Activated naive CD8-positive, alpha-beta T cell treated with anti-CD3 and anti-CD28 coated beads, Interleukin-2, amount 10 ng/mL, durations not matched to agents 7 days and 5 days (primary cell): ENCODE measurements at regions not wholly inside any gene's neighbourhood (a gene's known extent, or its start where the extent isn't known, plus 50 kb on each side); places are given as distances from the start of the nearest gene placed in this dataset.
"Not testable (repeated sequence)": the region's sequence is repeated elsewhere in the genome, so short reads cannot be mapped to it uniquely, and the experiment has no call there.

ENCODE experiments used
- ATAC-seq: fragments of 150-1000 bp; cut with Tn5 transposase; one replicate; pipeline ENCODE4 v1.10.0; 2021; ENCODE audit warnings: low read depth, moderate library complexity
- POLR2A ChIA-PET: fragments of 350-600 bp; sonication (Branson Sonifier 250); formaldehyde crosslinking; loops from one replicate; lab custom pipeline; 2021; ENCODE audit warnings: antibody characterized with exemption; lab: Charles Lee
- DNase-seq: peaks from one replicate; pipeline ENCODE4 v3.0.0; 2021
- H3K27ac Mint-ChIP-seq: one replicate; pipeline ENCODE4 v1.8.0; 2022; ENCODE audit warnings: mild to moderate bottlenecking, mixed read lengths
- H3K27me3 Mint-ChIP-seq: one replicate; pipeline ENCODE4 v1.8.0; 2022; ENCODE audit warnings: mild to moderate bottlenecking, moderate library complexity, mixed read lengths
- H3K36me3 Mint-ChIP-seq: one replicate; pipeline ENCODE4 v1.8.0; 2021; ENCODE audit warnings: mild to moderate bottlenecking, mixed read lengths
- H3K4me1 Mint-ChIP-seq: one replicate; pipeline ENCODE4 v1.8.0; 2021; ENCODE audit warnings: mixed read lengths
- H3K4me3 Mint-ChIP-seq: one replicate; pipeline ENCODE4 v1.8.0; 2022; ENCODE audit warnings: mild to moderate bottlenecking, moderate library complexity, mixed read lengths
- H3K9me3 Mint-ChIP-seq: one replicate; pipeline ENCODE4 v1.8.0; 2021; ENCODE audit warnings: mixed read lengths

DNA sequence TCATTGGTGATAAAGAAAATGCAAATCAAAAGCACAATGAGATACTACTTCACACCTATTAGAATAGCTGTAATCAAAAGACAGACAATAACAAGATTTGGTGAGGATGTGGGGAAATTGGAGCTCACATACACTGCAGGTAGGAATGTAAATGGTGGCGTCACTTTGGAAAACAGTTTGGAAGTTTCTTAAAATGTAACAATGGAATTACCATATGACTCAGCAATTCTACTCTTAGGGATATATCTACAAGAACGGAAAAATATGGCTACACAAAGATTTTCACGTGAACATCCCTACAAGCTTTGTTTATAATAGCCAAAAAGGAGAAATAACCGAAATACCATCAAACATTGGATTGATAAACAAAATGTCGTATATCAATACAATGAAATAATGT is 270.4 kb downstream of the DOK5 start:
- POLR2A ChIA-PET = no interaction called here
- H3K27ac Mint-ChIP-seq = no peak overlapping the region
- ATAC-seq (no peak), DNase-seq (no peak)
- no peaks in the 10 kb centered on the region for H3K27me3 Mint-ChIP-seq
- no peaks in the 10 kb centered on the region for H3K36me3 Mint-ChIP-seq
- H3K4me1 Mint-ChIP-seq = no peaks in the 10 kb centered on the region
- H3K4me3 Mint-ChIP-seq = no peak overlapping the region
- peaks cover 4% of the 10 kb centered on the region for H3K9me3 Mint-ChIP-seq

DNA sequence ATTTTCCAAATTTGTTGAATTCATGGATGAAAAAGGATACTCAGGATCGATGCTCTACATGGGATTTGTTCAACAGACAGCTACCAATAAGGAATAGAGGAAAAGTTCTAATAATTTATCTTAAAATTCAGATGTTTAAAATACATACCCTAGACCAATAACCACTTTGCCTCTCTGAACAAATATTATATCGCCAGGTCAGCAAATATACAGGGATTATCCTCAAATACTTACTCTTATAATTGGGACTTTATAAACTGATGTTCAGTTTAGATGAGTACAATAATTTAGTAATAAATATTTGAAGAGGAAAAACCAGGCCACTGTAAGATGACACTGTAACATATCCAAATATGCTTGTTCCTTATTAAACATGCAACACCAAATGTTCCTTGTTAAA is 268.7 kb downstream of the DOK5 start:
- DNase-seq = no peak
- no peak overlapping the region for H3K4me3 Mint-ChIP-seq
- no peak overlapping the region for H3K27ac Mint-ChIP-seq
- H3K4me1 Mint-ChIP-seq = no peaks in the 10 kb centered on the region
- ATAC-seq = no peak
- H3K9me3 Mint-ChIP-seq = peaks cover 4% of the 10 kb centered on the region
- H3K36me3 Mint-ChIP-seq = no peaks in the 10 kb centered on the region
- no peaks in the 10 kb centered on the region for H3K27me3 Mint-ChIP-seq
- POLR2A ChIA-PET = no interaction called here

DNA sequence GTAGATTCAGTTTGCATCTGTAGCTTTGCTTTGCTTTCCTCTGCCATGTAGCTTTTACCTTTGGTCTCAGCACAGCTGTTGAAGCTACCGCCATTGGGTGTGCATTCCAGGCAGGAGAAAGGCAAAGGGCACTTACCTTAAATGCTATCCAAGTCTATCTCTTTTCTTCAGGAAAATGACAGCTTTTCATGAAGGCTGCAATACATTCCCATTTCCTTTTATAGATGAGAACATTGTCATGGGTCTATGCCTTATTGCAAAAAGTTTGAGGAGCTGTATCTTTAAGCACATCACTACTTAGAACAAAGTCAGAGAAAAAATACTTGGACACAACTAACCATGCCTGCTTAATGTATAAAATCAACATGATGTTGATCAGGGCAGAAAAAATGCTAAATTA is 266.8 kb downstream of the DOK5 start:
- POLR2A ChIA-PET = no interaction called here
- no peak overlapping the region for H3K4me3 Mint-ChIP-seq
- no peaks in the 10 kb centered on the region for H3K4me1 Mint-ChIP-seq
- no peak overlapping the region for H3K27ac Mint-ChIP-seq
- H3K36me3 Mint-ChIP-seq = no peaks in the 10 kb centered on the region
- H3K27me3 Mint-ChIP-seq = no peaks in the 10 kb centered on the region
- no peak for DNase-seq
- H3K9me3 Mint-ChIP-seq = no peaks in the 10 kb centered on the region
- ATAC-seq = no peak

DNA sequence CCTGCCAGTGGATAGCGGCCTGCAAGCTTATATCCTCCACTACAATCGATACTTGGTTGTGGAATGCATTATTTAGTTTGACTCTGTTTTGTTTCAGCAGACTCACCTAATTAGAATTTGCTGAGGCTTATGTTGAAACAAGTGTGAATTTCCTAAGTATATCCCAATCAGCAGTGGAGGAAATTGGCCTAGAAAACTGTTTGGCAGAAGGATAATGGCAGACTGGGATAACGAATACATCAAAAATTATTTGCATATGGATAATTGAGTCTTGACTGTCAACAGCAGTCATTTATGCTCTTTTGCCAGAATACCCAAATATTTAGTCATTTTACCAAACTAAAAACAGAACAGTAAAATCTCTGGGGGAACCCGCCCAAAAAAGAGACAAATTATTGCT is 261.0 kb downstream of the DOK5 start:
- DNase-seq (no peak), ATAC-seq (no peak)
- H3K36me3 Mint-ChIP-seq = no peaks in the 10 kb centered on the region

DNA sequence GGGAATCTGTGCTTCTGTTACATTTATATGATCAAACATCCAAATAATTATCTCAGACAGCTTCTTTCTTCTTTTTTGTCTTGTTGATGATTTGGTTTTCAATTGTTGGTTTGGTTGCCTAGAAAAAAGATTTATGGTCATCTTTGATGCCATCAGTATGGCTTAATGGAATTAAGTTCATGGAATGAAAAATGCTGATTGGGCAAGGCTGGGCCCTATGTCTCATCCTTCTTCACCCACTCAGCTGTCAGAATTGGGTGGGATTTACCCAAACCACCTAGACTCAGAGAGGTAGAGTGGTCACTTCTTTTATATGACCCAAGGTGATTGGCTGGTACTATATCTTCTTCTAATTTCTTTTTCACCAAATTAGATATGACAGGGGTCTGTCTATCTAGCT is 258.3 kb downstream of the DOK5 start:
- DNase-seq (no peak), ATAC-seq (no peak)
- peaks cover 2% of the 10 kb centered on the region for H3K27me3 Mint-ChIP-seq
- no peaks in the 10 kb centered on the region for H3K9me3 Mint-ChIP-seq
- H3K4me3 Mint-ChIP-seq = no peak overlapping the region
- no peak overlapping the region for H3K27ac Mint-ChIP-seq
- no peaks in the 10 kb centered on the region for H3K36me3 Mint-ChIP-seq
- no peaks in the 10 kb centered on the region for H3K4me1 Mint-ChIP-seq
- POLR2A ChIA-PET = no interaction called here

More for the DNA sequence above, 261.0 kb downstream of the DOK5 start:
- no peaks in the 10 kb centered on the region for H3K9me3 Mint-ChIP-seq
- no peaks in the 10 kb centered on the region for H3K4me1 Mint-ChIP-seq
- H3K27ac Mint-ChIP-seq = no peak overlapping the region
- POLR2A ChIA-PET = no interaction called here
- no peak overlapping the region for H3K4me3 Mint-ChIP-seq
- peaks cover 2% of the 10 kb centered on the region for H3K27me3 Mint-ChIP-seq

DNA sequence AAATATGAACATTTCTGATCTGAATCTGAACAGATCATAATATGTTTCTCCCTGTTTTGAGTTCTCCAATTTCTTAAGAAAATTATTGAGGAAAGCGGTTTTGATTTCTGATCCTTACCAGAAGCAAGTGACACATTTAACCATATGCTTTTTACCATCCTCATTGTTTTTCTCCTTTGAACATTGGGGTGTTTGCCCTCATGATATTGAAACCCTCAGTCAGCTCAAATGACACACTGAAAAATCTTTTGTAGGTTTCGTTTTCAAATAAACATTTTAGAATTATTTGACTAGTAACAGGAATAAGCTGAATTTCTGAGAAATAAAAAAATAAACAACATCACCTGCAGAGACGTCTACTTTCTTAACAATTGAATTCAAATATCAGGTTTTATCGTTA is 252.1 kb downstream of the DOK5 start:
- no peaks in the 10 kb centered on the region for H3K36me3 Mint-ChIP-seq
- H3K27ac Mint-ChIP-seq = no peak overlapping the region
- H3K4me1 Mint-ChIP-seq = no peaks in the 10 kb centered on the region
- no peak for ATAC-seq
- POLR2A ChIA-PET = no interaction called here
- H3K9me3 Mint-ChIP-seq = peaks cover 2% of the 10 kb centered on the region
- H3K4me3 Mint-ChIP-seq = no peak overlapping the region
- no peak for DNase-seq
- H3K27me3 Mint-ChIP-seq = peaks cover 2% of the 10 kb centered on the region

DNA sequence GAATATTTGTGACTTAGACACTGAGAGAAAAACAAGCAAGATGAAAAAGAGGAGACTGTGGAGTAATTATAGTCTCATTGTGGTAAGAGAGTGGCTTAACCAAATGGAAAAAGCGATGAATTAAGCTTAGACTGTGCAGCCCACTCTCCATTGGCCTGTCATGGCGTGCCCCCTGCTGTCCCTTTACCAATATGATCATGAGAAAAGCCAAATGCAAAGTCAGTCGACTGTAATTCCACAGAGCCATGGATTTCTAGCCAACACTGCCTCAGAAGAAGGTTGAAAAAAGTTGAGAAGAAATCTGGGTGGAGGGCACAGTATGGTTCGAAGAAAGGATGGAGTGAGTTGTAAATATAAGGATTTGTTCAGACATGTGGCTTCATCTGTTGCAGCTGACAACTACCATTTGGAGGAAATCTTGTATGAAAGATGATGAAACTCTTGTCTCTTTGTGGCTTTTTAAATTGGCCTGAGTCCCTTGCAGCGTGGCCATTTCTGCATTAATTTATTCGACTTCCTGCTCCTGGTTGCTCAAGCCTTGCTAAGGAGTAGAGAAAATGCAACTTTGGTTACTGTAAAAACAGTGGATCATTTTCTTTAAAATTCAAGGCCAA is 251.4 kb downstream of the DOK5 start:
- Mint-ChIP-seq H3K36me3 (no peaks in the 10 kb centered on the region), H3K27ac (no peak overlapping the region), H3K4me1 (no peaks in the 10 kb centered on the region), H3K4me3 (no peak overlapping the region), H3K27me3 (no peaks in the 10 kb centered on the region), H3K9me3 (peaks cover 2% of the 10 kb centered on the region)
- DNase-seq = no peak
- no peak for ATAC-seq
- POLR2A ChIA-PET = no interaction called here

DNA sequence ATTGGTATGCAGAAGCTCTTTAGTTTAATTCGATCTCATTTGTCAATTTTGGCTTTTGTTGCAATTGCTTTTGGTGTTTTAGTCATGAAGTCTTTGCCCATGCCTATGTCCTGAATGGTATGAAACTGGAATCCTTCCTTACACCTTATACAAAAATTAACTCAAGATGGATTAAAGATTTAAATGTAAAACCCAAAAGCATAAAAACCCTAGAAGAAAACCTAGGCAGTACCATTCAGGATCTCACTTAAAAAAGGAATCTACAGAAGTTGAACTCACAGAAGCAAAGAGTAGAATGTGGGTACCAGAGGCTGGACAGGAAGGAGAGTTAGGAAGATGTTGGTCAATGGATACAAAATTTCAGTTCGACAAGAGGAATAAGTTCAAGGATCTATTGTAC is 249.9 kb downstream of the DOK5 start:
- DNase-seq, H3K4me3 Mint-ChIP-seq, H3K9me3 Mint-ChIP-seq, ATAC-seq, H3K36me3 Mint-ChIP-seq, H3K27me3 Mint-ChIP-seq, H3K27ac Mint-ChIP-seq, H3K4me1 Mint-ChIP-seq, POLR2A ChIA-PET: not testable (repeated sequence)

DNA sequence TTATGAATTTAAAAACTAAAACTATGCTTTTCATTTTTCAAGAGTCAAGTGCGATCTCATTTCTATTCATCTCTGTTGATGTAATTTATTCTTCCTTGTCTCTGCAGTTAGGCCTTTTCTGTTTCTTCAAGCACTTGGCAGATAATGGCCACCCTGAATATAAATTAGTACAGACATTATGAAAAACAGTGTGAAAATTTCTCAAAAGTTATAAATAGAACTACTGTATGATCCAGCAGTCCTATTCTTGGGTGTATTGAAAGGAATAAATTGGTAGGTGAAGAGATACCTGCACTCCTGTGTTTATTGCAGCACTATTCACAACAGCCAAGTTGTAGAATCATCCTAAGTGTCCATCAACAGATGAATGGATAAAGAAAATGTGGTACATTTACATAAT is 248.3 kb downstream of the DOK5 start:
- POLR2A ChIA-PET = no interaction called here
- peaks cover 2% of the 10 kb centered on the region for H3K9me3 Mint-ChIP-seq
- no peaks in the 10 kb centered on the region for H3K27me3 Mint-ChIP-seq
- H3K36me3 Mint-ChIP-seq = no peaks in the 10 kb centered on the region
- no peaks in the 10 kb centered on the region for H3K4me1 Mint-ChIP-seq
- ATAC-seq (no peak), DNase-seq (no peak)
- no peak overlapping the region for H3K27ac Mint-ChIP-seq
- H3K4me3 Mint-ChIP-seq = no peak overlapping the region

DNA sequence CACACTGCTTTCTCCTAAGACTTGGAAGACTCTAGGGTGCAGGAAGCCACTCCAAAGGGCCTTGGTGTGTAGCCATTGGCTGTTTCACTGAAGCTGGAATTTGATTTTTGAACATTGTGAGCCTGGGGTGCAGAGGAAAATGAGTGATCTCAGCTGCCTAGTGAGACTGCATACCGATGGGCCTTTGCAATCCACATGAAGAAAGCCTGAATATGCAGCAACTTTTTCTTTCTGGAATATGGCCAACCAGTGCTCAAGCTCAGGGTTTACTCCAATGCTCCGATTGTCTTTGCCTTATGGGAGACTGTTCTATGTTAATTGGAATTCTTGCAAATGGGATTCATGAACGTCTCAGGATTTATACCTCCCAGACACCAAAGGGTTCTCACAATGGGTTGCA is 242.6 kb downstream of the DOK5 start:
- H3K9me3 Mint-ChIP-seq = no peaks in the 10 kb centered on the region
- DNase-seq (no peak), ATAC-seq (no peak)
- H3K27ac Mint-ChIP-seq = no peak overlapping the region
- POLR2A ChIA-PET = no interaction called here
- H3K4me1 Mint-ChIP-seq = no peaks in the 10 kb centered on the region
- no peaks in the 10 kb centered on the region for H3K27me3 Mint-ChIP-seq
- no peaks in the 10 kb centered on the region for H3K36me3 Mint-ChIP-seq
- H3K4me3 Mint-ChIP-seq = no peak overlapping the region

DNA sequence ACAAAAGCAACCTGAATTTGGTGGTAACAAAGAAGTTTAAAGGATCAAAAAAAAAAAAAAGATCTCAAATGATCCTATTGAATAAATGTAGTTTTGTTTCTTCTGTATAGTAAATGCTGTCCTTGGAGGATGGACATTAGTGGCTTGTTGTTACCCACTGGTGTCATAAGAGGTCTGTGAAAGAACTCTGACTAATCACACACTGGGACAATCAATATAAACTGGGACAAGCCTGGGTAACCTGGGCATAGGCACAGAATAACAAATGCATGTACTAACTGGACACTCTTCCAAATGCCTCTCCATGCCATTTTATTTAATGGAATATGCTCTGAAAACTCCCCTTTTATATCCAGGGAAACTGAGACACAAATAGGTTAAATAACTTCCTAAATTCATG is 241.4 kb downstream of the DOK5 start:
- DNase-seq = no peak
- Mint-ChIP-seq H3K27me3 (no peaks in the 10 kb centered on the region), H3K4me1 (no peaks in the 10 kb centered on the region), H3K4me3 (no peak overlapping the region), H3K36me3 (no peaks in the 10 kb centered on the region), H3K9me3 (no peaks in the 10 kb centered on the region), H3K27ac (no peak overlapping the region)
- no peak for ATAC-seq
- POLR2A ChIA-PET = no interaction called here

DNA sequence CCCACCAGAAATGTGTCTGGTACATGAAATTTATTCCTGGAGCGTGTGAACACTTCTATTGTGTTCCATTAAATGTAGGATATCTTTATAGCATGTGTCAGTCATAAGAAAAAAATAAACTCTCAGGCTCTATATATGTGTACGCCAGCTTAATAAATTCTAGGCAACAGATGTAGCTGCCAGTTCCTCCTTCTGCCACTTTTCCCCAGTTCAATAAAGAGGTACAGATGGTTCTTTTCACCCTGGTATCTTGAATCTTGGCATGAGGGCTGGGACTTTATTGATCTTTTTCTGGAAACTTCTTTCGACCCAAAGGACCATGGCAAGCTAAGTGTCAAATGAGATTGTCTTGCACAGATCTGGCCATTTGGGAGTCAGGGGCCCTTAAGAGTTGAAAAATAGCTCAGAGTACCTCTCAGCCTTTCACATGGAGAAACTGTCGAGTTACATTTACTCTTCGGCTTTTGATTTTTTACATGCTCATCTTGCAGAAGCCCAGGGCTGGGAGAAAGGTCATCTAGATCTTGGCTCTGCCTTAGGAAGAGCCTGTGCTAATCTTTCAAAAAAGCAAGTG is 240.9 kb downstream of the DOK5 start:
- no peak overlapping the region for H3K4me3 Mint-ChIP-seq
- no peaks in the 10 kb centered on the region for H3K36me3 Mint-ChIP-seq
- H3K27ac Mint-ChIP-seq = no peak overlapping the region
- ATAC-seq = no peak
- POLR2A ChIA-PET = no interaction called here
- H3K27me3 Mint-ChIP-seq = no peaks in the 10 kb centered on the region
- DNase-seq = no peak
- H3K9me3 Mint-ChIP-seq = no peaks in the 10 kb centered on the region
- H3K4me1 Mint-ChIP-seq = no peaks in the 10 kb centered on the region

DNA sequence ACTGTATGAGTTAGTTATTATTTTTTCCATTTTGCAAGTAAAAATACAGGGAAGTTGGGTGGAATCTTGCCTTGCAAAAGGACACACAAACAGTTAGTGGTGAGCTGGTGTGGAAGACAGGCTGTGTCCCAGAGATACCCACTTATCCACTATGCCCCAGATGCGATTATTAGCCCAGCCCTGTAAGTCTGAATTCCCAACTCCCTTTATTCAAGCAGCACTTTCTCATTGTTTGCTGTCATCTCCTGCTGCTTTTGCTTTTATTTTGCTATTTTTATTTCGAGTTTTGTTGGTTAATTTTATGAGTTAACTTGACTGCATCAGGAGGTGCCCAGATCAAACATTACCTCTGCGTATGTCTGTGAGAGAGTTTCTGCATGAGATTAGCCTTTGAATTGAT is 239.4 kb downstream of the DOK5 start:
- Mint-ChIP-seq H3K27ac (no peak overlapping the region), H3K4me3 (no peak overlapping the region), H3K4me1 (no peaks in the 10 kb centered on the region), H3K9me3 (no peaks in the 10 kb centered on the region), H3K36me3 (no peaks in the 10 kb centered on the region), H3K27me3 (no peaks in the 10 kb centered on the region)
- no peak for ATAC-seq
- no peak for DNase-seq
- POLR2A ChIA-PET = no interaction called here

DNA sequence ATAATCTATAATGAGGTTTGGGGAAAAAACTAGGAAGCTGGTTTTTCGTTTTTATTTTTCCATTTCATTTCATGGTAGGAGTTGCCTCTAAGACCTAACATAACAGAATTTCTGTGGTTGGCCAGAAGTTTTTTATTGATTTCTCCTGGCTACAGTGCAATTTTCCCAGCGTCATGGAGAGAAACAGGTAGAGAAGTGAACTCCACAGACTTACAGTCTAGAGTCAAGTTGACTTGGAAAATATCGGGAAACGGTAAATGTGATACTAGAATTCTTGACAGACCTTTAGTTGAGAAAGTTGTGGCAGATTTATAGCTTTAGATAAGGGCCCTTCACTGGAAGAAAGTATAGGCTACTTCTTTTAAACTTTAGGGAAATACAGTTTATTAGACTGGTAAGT is 238.3 kb downstream of the DOK5 start:
- H3K36me3 Mint-ChIP-seq = no peaks in the 10 kb centered on the region
- DNase-seq (no peak), ATAC-seq (no peak)
- H3K9me3 Mint-ChIP-seq = no peaks in the 10 kb centered on the region
- no peaks in the 10 kb centered on the region for H3K27me3 Mint-ChIP-seq
- POLR2A ChIA-PET = no interaction called here
- H3K4me3 Mint-ChIP-seq = no peak overlapping the region
- H3K27ac Mint-ChIP-seq = no peak overlapping the region
- no peaks in the 10 kb centered on the region for H3K4me1 Mint-ChIP-seq

DNA sequence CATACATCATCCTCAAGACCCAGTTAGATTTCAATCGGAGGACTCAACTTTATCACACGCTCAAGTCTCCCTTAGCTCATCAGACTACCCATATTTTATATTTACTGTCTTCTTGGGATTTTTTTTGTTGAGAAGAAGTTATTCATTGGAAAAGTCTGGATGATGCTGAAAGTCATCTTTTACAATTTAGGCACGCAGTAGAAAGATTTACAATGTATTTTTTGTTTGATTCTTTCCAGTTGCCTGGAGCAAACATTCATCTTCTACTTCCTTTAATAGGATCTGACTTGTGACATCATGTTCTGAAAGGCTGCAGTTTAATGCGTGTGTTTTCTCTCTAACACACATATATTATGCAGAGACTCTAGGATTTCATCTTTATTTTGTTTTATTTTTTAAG is 235.7 kb downstream of the DOK5 start:
- DNase-seq (no peak), ATAC-seq (no peak)
- no peak overlapping the region for H3K4me3 Mint-ChIP-seq
- no peaks in the 10 kb centered on the region for H3K4me1 Mint-ChIP-seq
- H3K9me3 Mint-ChIP-seq = no peaks in the 10 kb centered on the region
- POLR2A ChIA-PET = no interaction called here
- H3K27ac Mint-ChIP-seq = no peak overlapping the region
- no peaks in the 10 kb centered on the region for H3K27me3 Mint-ChIP-seq
- no peaks in the 10 kb centered on the region for H3K36me3 Mint-ChIP-seq
